ENCODE measurements at regions not wholly inside any gene's neighbourhood (a gene's known extent, or its start where the extent isn't known, plus 50 kb on each side); places are given as distances from the start of the nearest gene placed in this dataset.

- Mint-ChIP-seq H3K36me3 (no peaks in the 10 kb centered on the region), H3K27me3 (ENCODE audit: low read depth) (no peaks in the 10 kb centered on the region), H3K4me1 (no peaks in the 10 kb centered on the region), H3K27ac (no peak overlapping the region), H3K9me3 (no peaks in the 10 kb centered on the region), H3K4me3 (no peak overlapping the region)
- POLR2A ChIA-PET, result no interaction called here
- TF ChIP-seq MXD4 (CRISPR knock-in tag; IDR thresholded peaks at IDR 0.05; ENCODE audit: borderline replicate concordance) (no peak), SP1 (CRISPR knock-in tag; conservative IDR thresholded peaks at IDR 0.05) (no peak), ZNF396 (CRISPR knock-in tag; IDR thresholded peaks at IDR 0.05; ENCODE audit: borderline replicate concordance) (no peak), NR1H2 (CRISPR knock-in tag; IDR thresholded peaks at IDR 0.05) (no peak), ZNF671 (CRISPR knock-in tag; IDR thresholded peaks at IDR 0.05) (no peak), HMGA2 (CRISPR knock-in tag; IDR thresholded peaks at IDR 0.05) (no peak), TEAD1 (CRISPR knock-in tag; IDR thresholded peaks at IDR 0.05) (no peak), GABPB1 (CRISPR knock-in tag; IDR thresholded peaks at IDR 0.05) (no peak), ZNF232 (CRISPR knock-in tag; IDR thresholded peaks at IDR 0.05) (no peak), ZNF219 (CRISPR knock-in tag; IDR thresholded peaks at IDR 0.05; ENCODE audit: borderline replicate concordance) (no peak), CDX4 (CRISPR knock-in tag; IDR thresholded peaks at IDR 0.05; ENCODE audit: borderline replicate concordance) (no peak), KAT7 (CRISPR knock-in tag; IDR thresholded peaks at IDR 0.05; ENCODE audit: borderline replicate concordance) (no peak), ZMAT4 (CRISPR knock-in tag; IDR thresholded peaks at IDR 0.05) (no peak), IRF1 (CRISPR knock-in tag; IDR thresholded peaks at IDR 0.05) (no peak)
- CTCF ChIA-PET, result interaction anchor here (1.0 kb wide), 1 partner anchor 103 kb away, joined by 4 read pairs; no protein-coding TSS in a partner anchor
- DNase-seq (ENCODE audit: low spot score) (no peak), ATAC-seq (no peak)
Observed at GRCh38 chr3:153885359-153885758, 235.8 kb upstream of the ARHGEF26 start.

- Mint-ChIP-seq H3K4me1 (no peaks in the 10 kb centered on the region), H3K9me3 (no peaks in the 10 kb centered on the region), H3K36me3 (no peaks in the 10 kb centered on the region), H3K27me3 (ENCODE audit: low read depth) (no peaks in the 10 kb centered on the region), H3K4me3 (no peak overlapping the region), H3K27ac (no peak overlapping the region)
- TF ChIP-seq TEAD1 (CRISPR knock-in tag; IDR thresholded peaks at IDR 0.05) (no peak), SMAD3 (CRISPR knock-in tag; IDR thresholded peaks at IDR 0.05; ENCODE audit: borderline replicate concordance) (no peak), ZNF232 (CRISPR knock-in tag; IDR thresholded peaks at IDR 0.05) (no peak), RELA (CRISPR knock-in tag; IDR thresholded peaks at IDR 0.05; ENCODE audit: borderline replicate concordance) (no peak), ZNF532 (CRISPR knock-in tag; IDR thresholded peaks at IDR 0.05; ENCODE audit: borderline replicate concordance) (no peak), TEAD4 (CRISPR knock-in tag; IDR thresholded peaks at IDR 0.05) (no peak), ZNF263 (CRISPR knock-in tag; IDR thresholded peaks at IDR 0.05; ENCODE audit: low read depth) (no peak), ZNF138 (CRISPR knock-in tag; conservative IDR thresholded peaks at IDR 0.05) (no peak), ZNF219 (CRISPR knock-in tag; IDR thresholded peaks at IDR 0.05; ENCODE audit: borderline replicate concordance) (no peak), ZNF671 (CRISPR knock-in tag; IDR thresholded peaks at IDR 0.05) (no peak), SMAD4 (CRISPR knock-in tag; IDR thresholded peaks at IDR 0.05) (no peak), ZNF425 (CRISPR knock-in tag; conservative IDR thresholded peaks at IDR 0.05) (no peak), ZNF416 (CRISPR knock-in tag; IDR thresholded peaks at IDR 0.05) (no peak), ZNF396 (CRISPR knock-in tag; IDR thresholded peaks at IDR 0.05; ENCODE audit: borderline replicate concordance) (no peak), ATF3 (CRISPR knock-in tag; conservative IDR thresholded peaks at IDR 0.05) (no peak), EMX1 (CRISPR knock-in tag; IDR thresholded peaks at IDR 0.05) (no peak), PRRX2 (CRISPR knock-in tag; IDR thresholded peaks at IDR 0.05) (no peak)
- CTCF ChIA-PET, result no interaction called here
- no peak for ATAC-seq
- POLR2A ChIA-PET, result no interaction called here
- DNase-seq (ENCODE audit: low spot score), result no peak
Observed at GRCh38 chr3:153889905-153890334, 231.3 kb upstream of the ARHGEF26 start.

Data from WTC11 (cell line).